Amniotic stem cell (primary cell): ENCODE measurements at regions not wholly inside any gene's neighbourhood (a gene's known extent, or its start where the extent isn't known, plus 50 kb on each side); places are given as distances from the start of the nearest gene placed in this dataset.

Experiments
- DNase-seq: peaks from one replicate; lab custom pipeline; 2025; lab: John Stamatoyannopoulos, UW

DNA sequence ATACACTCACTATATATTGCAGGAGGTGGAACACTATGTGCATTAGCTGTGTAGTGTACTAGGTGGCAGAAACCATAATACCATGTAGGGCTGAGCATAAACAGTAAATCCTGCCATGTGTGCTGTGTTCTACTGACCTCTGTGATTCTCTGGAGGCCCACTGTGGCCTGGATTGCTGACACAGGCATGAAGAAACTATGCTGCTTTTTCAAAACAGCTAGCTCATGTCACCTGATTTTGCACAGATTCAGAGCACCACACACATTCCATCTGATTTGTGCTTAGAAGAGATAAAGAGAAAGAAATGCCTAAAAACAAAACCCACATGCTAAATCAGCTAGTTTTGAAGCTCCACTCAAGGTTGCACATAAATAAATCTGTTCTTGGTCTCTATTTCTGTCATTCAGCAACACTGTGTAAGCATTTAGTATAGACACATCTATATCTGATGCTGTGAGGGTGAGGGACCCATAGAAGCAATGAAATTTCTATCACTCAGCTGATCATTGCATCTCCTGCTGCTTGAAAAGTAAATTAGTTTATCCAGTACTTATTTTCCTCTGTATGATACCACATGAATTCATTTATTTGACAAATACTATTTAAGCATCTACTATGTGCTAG lies 1007.7 kb upstream of the SEMA6D start:
- DNase-seq: no peak

DNA sequence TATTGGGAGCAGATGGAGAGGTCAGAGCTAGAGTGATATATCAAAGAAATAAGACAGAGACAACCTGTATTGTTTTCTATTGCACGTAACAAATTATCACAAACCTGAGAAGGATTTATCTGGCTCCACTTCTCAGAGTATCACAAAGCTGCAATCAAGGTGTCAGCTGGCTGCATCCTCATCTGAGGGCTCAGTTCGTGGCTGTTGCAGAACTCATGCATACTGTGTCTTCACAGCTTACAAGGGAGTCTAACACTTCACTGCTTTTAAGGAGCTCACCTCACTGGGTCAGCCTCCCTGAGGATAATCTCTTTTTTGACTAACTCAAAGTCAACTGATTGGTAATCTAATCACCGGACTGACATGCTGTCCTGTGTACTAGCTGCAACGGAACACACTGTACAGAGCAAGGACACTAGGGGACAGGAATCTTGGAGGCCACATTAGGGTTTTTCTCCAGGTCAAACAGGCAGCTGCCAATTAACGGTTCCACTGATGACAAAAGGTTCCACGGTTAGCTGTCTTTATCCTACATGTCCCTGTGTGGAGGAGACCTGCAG lies 1006.8 kb upstream of the SEMA6D start:
- DNase-seq: no peak

DNA sequence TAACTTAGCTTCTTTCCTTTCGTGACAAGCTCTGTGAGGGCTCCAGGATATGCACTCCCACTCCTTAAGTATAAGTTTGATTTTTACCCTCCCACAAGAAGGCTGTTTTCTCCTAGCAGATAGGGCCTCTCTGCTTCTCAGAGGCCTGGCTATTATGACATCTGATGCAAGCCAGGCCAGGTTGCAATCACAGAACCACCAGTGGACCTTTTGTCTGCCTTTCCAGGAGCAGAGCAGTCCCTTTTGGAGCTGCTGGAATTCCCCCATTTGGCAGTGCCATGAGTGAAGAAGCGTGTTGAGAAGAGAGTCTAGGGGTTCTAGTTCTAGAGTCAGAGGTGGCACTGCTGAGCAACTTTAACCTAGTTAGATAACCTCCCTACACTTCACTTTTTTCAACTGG lies 1004.3 kb upstream of the SEMA6D start:
- no peak for DNase-seq

DNA sequence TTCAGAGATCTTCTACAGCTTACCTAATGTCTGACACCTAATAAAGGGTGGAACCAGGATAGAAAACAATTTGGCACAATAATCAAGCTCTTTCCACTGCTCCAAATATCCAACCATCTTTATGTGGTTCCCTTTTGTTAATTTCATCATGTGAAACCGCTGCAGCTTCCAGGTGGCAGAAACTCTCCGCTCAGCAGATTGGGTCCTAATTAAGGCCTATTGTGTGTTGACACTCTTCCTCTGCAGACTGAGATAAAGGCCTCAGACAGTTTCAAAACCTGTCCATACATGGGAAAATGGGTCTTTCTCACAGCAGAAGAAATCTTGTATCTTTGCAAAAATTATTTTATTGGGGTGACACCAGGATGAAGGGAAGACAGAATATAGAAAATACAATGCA lies 1002.4 kb upstream of the SEMA6D start:
- DNase-seq: no peak

DNA sequence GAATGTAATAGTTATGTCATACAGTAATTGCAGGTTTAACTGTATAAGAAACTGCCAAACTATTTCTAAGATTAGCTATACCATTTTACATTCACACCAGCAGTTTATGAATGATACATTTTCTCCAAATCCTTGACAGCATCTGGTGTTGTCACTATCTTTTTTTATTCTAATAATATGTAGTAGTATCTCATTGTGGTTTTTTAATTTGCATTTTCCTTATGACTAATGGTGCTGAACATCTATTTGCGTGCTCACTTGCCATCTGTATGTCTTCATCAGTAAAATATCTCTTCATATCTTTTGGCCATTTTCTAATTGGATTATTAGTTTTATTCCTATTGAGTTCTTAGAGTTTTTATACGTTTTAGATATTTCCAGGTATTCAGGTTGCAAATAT lies 994.0 kb upstream of the SEMA6D start:
- DNase-seq: no peak

DNA sequence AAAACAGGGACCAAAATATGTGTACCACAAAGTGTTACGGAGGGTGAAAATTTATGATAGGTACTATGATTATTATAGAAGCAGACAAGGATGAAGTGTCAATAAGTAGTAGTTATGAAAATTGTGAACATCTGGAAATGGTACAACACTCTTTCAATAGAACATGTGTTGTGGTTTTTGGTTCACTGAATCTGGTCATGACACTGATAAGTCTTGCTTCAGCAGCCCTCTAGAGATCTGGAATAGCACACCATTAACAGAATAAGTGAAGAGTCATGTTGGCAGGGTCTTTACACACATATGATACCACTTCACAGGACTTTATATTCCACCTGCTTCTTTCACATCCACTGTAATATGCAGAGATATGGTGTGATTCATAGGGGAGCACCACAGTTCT lies 985.2 kb upstream of the SEMA6D start:
- no peak for DNase-seq

DNA sequence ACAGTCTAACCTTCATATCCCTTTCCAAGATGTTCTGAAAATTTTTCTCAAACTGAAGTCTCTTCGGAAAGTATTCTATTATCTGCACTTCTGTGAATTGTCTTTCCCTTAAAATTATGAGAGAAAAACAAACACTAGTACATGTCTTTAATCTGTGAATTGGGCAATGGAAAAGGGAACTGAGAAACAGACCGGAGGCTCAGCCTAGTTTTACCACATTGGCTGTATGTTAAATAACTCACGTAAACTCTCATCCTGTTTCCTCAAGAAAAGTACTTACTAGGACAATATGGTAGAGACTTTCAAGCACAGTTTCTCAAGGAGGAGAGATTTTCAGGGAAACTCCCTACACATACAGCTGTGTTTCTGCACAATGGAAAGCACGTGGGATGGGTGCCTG lies 982.2 kb upstream of the SEMA6D start:
- DNase-seq: no peak

DNA sequence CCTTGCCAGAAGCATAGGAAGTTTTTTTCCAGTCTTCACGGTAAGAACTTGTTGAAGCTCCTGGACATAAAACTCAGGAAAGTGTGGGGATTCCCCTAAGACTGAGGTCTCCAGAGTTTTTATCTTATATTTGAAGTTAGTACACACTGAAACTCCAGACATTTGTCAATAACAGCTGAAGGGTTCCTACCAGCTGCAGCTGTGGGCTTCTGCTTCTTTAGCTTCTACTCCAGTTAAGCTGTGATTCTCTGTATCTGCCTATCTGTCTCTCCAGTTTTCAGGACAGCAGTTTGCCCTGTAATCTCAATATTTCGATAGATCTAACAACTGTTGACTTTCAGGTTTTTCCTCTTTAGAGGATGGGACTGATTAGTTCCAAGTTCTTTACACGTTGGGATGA lies 966.0 kb upstream of the SEMA6D start:
- DNase-seq: no peak

DNA sequence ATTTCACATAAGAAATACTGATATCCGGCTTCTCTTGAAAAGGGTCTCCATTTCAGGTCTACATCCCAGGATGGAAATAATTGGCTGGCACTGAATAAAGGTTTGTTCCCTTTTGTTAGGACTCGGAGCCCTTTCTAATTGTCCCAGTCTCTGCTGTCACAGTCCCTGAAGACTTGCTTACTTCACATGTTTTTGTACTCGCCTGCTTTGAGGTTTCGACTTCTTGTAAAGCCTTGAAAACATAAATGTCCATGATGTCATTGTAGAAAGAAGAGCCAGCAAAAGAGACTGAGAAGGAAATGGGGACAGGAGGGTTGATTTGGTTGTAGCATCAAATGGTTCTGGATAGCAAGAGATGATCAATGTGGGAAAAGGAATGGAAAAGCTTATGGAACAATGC lies 963.4 kb upstream of the SEMA6D start:
- no peak for DNase-seq

DNA sequence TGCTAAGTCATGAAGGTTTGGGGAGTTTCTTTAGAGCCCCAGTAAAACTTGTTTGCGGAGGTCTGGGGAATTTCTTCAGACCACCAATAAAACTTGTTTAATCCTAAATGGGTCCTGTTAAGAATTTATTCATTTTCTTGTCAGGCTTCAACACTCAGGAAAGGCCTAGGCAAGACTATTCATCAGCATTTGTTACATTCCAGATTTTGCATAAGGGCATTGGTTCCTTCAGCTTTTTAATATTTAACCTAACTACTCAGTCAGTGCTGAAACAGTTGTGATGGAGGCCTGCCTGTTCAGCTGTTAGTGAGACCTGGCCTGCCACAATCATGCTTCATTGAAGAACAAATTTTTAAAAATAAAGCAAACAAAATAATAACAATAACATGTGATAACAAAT lies 954.2 kb upstream of the SEMA6D start:
- no peak for DNase-seq

DNA sequence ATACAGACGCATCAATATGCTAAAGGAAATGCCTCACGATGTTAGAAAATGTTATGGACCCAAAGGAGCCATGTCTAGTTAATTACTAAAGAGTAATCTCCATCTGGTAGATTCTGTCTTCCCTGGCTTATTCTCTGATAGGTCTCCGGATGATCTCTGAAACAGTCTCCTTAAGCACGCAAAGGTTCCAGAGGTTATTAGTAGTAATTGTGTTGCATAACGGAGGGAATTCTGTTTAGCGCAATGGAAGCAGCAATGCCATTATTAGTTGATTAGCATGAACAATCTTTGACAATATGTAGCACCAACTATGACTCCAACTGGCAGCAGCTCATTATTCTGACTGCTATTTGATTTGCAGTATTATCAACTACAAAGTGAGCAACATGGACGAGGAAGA lies 952.5 kb upstream of the SEMA6D start:
- no peak for DNase-seq

DNA sequence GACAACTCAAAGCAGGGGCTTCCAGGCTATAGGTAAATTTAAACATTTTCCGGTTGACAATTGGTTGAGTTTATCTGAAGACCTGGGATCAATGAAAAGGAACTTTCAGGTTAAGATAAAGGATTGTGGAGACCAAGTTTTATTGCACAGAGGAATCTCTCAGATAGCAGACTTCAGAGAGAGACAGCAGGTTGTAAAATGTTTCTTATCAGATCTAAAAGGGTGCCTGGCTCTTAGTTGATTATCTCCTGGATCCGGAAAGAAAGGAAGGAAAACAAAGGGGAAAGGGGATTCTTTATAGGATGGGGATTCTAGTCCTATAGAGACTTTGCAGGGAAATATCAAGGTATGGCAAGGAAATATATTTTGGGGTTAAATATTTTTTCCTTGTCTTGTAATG lies 951.3 kb upstream of the SEMA6D start:
- no peak for DNase-seq

DNA sequence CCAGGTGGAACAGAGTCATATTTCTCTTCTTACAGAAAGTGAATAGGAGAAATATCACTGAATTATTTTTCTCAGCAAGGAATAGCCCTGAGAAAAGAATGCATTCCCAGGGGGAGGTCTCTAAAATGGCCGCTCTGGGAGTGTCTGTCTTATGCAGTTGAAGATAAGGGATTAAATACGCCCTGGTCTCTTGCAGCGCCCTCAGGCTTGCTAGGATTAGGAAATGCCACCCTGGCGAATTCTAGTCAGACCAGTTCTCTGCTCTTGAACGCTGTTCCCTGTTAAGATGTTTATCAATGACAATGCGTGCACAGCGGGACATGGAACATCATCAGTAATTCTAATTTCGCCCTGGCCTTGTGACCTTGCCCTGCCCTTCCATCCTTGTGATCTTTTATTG lies 949.0 kb upstream of the SEMA6D start:
- DNase-seq: no peak

DNA sequence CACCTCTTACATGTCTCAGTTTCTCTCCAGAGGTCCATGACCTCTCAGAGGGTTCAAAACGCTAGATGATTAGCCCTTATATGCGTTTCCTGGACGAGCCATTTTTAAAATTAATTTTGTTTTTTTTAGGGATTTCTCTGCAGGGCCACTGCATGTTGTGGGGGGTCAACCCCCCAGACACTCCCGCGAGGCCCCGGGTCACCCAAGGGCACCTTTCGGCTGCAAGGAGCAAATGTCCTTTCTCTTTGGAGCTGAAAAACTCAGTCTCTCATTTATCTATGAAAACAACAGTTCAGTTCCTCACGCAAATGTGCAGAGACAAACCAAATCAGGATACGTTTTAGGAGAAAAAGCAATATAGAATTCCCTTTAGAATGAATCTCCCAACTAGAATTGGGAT lies 944.3 kb upstream of the SEMA6D start:
- DNase-seq: no peak

DNA sequence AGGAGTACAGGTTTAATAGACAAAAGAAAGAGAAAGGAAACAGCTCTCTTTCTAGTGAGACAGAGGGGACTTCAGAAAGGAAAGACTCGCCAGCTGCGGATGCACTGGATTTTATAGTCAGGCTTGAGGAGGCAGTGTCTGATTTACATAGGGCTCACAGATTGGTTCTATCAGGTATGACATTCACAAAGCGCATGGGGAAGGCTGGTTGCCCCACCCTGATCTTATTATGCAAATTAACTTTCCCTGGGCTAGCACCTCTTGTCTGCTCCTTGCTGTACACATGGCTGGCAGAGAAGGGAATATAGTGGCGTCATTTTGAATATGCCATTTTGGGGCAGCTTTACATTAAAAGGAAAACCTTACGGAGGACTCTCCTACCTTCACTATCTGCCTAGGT lies 938.4 kb upstream of the SEMA6D start:
- no peak for DNase-seq

DNA sequence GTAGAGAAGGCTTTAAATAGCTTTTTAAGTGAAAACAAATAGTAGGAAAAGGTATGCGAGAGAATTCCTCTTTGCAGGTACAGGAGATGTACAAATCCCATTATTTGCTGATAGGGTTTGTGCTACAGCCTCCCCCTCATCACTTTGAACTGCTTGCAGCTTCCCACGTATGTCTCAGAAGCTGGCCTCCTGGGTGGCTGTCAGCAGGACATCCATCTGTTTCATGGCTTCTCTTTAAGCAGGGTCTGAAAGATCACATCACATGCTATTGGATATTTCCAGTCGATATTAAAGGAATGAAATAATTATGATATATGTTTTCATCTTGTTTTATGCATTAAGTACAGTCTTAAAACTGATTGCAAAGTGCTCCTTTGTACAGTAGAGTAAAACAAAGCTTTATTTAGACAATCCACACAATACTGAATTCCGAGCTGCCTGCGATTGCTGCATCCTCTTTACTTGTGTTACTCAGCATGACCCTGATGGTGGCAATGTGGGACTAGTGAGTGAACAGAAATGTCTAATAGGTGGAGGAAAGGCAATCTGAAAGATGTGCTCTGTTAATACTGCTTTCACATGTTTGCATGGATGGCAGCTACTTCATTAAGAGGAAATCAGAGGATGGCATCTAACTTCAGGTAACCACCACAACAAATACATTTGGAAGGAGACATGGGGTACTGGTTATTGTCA lies 930.6 kb upstream of the SEMA6D start:
- no peak for DNase-seq

DNA sequence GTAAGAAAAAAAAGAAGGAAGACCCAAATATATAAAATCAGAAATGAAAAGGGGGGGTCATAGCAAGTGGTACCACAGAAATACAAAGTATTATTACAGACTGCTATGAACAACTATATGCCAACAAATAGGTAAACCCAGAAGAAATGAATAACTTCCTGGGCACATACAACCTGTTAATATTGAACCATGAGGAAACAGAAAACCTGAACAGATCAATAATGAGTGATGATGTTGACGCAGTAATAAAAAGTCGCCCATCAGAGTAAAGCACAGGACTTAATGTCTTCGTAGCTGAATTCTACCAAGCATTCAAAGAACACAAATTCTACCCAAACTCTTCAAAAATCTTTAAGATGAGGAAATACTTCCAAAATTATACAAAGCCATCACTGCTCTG lies 921.6 kb upstream of the SEMA6D start:
- DNase-seq: no peak

DNA sequence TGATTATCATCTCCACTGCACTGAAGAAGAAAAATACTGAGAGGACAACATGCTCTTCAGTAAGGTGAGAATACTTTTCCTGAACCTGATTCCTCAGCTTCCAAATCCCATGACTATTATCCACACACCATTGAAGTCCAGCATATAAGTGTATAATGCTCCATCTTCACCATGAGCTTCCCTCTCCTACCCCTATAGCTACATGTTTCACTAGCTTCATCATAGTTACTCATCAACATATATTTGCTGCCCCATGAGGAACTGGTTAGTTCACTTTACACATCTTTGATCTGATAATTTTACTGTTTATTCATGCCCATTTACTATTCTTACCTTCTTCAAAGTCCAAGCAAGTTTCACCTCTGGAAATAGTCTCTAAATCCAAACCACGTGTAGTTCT lies 908.5 kb upstream of the SEMA6D start:
- DNase-seq: no peak

DNA sequence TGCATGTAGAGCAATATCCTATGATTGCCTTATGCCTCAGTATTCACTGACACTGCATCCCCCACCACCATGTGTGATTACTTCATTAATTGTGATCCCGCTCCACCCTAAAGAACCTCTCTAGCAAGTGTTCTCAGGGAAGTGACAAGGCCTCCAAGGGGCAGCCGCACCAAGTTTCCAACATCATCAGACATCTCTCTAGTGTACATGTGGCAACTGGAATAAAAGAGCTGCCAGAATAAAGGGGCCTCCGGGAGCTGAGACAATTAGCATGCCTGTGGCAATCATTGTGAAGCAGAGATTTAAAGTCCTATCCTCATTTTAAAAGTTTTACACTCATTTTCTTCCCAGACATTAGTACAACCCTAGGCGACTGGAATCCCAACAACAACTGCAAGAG lies 902.1 kb upstream of the SEMA6D start:
- no peak for DNase-seq

DNA sequence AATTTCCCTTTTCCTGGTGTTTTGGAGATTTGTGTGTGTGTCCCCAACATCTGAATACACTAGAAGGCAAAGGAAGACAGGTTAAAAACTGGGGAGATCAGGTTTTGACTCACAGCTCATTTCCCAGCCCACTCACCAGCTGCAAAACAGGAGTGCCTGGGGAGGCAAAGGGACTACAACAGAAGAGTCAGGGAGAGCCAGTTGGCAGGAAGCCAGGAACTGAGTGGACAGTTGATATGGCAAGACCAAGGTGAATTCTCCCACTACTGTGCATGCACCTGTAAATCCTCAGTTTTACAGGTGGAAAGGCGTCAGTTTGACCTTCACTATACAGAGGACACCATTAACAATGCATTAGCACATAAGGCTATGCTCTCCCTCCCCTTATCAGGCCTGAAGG lies 901.5 kb upstream of the SEMA6D start:
- DNase-seq: no peak

DNA sequence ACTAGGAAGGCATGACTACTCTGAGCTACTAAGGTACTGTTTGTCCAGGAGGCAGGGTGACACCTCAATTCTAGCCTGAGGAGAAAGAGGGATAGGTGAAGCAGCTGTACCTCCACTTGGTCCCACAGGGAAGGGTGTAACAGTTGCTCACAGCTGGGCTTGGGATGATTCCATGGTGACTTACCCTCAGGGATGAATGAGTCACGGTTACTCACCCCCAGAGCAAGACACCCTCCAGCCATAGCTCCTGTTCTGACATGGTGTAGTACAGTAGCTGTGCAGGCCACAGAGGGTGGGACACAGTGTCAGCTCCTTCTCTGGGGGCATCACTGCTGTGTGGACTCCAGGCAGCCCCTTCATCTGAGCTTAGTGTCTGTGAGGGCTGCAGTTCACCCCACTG lies 868.6 kb upstream of the SEMA6D start:
- DNase-seq: no peak

DNA sequence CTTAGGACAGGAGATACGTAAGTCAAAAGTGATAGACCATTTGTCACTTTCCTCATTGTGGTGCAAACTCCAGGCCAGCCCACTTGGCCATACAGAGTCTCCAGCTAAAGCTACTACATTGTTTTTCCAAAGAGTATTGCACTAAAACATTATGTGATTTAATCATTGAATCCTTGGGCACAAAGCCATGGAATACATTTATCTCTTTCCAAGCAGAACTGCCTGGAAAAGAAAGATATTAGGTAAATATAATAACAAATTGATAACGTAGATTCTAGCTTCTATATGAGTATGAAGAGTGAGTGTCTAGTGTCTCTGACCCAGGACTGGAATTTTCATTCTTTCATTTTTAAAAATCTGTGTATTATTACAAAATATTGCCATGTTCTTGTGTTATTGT lies 863.7 kb upstream of the SEMA6D start:
- no peak for DNase-seq

DNA sequence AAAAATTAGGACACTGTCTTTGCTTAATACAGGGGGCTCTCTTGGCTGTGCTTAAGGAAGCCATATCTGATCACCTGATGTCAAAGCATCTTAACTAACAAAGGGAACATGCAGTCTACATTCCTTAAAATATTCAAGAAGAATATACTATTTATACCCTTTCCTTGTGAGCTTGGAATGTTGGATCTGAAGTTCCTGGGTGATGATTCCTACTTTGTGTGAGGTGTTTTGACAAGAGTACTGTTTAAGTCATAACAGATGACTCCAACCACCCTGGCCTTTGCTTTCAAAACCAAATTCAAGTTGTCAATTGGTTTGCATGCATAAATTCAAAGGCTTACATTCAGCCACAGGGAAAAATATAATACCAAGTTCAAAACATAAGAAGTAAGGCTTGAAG lies 862.7 kb upstream of the SEMA6D start:
- DNase-seq: no peak

DNA sequence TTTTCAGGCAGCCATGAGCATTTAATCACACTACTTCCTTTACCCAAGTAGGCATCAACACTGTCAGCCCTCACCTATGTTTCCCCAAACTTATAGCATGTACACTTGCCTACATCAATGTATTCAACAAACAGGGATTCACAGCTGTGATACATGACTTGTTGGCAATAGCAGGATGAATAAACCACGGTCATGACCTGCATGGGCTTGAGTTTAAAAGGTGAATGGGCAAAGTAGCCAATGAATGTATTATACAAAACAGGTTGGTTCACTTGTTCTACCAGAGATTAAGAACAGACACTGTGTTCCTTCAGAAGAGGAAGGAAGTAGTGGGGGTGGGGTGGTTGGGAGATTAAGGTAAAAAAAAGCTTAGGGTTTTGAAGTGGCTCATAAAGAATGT lies 861.9 kb upstream of the SEMA6D start:
- no peak for DNase-seq
